HG03025 (cell line): ENCODE measurements at regions not wholly inside any gene's neighbourhood (a gene's known extent, or its start where the extent isn't known, plus 50 kb on each side); places are given as distances from the start of the nearest gene placed in this dataset.

Experiments
- ATAC-seq: cut with Tn5 transposase; IDR thresholded peaks from one replicate; pipeline ENCODE4 v1.9.1; 2021; ENCODE audit warnings: mild to moderate bottlenecking, moderate library complexity; ENCODE audit not compliant: unreplicated experiment, low FRiP score

- no peak for ATAC-seq
These were observed 1211.5 kb upstream of the CDH9 start for GRCh38 chr5:28249771-28250415.

DNA sequence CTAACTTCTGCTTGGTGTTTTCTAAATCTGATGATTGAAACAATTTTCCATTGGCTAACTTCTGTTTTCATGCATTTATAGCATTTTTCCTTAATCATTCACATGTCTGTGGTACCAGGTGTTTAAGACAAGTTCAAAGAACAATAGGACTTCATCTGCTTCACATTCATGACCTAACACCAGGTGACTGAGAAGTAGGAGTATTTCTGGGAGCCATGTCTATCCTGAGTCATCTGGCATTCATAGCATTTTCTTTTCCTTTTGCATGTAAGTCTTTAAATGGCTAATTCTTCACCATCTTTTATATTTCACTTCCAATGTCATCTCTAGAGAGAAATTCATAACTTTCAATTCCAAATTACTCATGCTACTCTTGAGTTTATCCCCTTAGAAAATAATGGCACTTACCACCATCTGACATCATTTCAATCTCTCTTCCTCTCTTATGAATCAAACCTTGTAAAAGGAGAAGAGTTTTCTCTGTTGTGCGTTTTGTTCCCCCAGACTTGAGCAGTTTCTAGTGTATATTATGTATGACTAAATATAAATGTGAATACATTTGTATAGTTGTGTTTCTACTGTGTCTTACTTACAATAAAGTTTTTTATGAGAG is 1196.1 kb upstream of the CDH9 start:
- ATAC-seq, result no peak

DNA sequence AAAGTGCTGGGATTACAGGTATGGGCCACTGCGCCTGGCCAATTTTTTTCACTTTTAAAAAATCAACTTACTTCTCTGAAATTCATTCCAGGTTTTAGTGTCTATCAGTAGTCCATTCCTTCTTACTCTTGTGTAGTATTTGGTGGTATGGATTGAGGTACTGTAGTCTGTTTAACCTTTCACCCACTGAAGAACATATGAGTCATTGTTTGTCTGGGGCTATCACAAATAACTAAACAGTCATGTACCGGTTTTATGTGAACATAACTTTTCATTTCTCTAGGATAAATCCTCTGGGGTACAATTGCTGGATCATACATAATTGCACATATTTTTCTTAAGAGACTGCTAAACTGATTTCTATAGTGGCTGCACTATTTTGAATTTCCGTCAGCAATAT is 1188.0 kb upstream of the CDH9 start:
- no peak for ATAC-seq

DNA sequence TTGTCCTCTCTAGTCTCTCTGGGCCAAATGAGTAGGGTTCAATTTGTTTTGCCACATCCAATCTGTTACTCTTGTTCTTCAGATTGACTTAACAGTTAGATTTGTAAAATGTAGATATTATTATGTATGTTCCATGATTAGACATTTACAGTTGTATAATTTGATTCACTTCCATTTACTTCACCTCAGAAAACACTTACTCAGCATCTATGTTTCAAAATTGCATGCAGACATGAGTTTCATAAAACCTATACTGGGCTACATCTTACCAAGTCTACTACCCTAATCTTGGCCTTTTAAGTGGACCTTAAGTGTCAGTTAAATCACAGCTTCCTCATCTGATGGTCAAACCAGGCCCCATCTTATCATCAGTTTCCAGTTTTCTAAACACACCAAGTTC is 1181.2 kb upstream of the CDH9 start:
- ATAC-seq, result no peak

DNA sequence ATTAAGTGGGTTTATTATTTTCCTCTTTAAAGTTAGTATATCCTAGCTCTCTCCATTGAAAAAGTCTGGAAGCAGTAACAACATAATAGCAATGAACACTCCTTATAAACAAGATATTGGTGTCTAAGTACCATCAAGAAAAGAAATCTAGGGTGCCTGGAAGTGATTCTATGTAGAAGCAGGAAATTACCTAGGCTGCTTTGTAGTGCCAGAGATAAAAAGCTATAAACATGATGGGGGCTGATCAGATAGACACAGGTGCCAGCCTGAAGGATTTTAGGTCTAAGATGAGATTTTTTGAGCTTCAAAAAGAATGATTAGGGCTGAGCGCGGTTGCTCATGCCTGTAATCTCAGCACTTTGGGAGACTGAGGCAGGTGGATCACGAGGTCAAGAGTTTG is 1179.3 kb upstream of the CDH9 start:
- no peak for ATAC-seq

DNA sequence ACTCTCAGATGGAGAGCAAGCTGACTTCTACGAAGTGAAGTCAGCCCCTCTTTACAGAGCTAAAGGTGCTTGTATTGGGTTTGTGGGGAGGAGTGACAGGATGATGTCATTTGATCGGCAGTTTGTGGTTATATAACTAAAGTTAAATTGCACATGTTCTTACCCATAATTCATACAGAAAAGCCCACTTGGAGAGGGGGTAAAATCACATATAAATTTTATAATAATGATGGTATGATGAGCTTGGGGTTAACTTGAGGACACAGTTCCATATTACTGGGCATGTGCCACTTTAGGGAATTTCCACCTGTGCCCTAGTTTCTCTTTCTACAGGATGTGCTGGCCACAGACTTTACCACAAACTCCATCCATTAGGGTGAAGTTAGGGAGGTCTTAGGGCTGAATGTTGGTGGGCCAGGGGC is 1178.6 kb upstream of the CDH9 start:
- no peak for ATAC-seq

- no peak for ATAC-seq
These were observed 1176.7 kb upstream of the CDH9 start for GRCh38 chr5:28215091-28215490.

DNA sequence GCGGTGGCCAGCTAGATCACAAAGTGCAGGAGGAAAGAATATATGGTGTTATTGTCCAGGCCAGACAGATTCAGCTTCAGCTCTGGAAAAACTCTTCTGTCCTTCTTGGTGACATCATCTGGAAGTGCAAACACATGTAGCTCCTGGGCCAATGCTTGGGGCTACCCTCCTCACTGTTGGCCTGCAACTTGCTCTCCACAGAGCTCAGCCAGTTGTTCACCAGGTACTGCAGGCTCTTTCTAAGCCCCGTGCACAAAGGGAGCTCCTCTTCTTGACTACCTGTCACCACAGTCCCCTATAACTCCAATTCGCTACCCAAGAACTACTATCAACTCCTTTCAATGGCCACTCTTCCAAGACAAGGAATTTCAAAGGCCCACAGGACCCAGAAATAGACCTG is 1175.9 kb upstream of the CDH9 start:
- no peak for ATAC-seq

DNA sequence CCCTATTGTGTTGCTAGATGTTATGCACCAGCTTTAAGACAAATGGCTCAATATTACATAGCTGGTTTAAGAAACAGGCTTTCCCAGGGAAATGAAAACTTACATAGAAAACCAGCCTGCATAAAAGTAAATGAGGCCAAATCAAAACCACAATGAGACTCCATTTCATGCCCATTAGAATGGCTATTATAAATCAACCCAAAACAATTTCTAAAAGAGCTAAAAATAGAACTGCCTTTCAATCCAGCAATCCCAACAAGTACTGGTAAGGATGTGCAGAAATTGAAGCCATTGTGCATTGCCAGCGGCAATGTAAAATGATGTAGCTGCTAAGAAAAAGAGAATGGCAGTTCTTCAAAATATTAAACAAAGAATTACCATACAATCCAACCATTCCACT is 1170.0 kb upstream of the CDH9 start:
- no peak for ATAC-seq

GRCh38 chr5:28190011-28190410 is 1151.6 kb upstream of the CDH9 start:
- no peak for ATAC-seq

DNA sequence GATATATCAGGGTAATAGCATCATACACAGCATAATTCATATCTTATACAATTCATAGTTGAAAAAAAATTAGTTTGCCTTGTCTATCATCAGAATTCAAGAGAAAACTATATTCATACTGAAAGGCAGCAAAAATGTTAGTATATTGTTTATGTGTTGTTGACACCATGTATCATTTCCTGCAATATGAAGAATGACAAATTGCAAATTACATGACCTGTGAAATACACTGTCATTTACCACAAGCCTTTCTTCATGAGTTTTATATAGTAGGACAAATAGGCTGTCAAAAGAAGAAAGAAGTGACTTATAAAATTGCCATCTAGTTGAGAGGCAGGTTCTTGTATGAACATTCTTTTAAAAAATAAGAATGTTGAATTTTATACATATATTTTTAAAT is 1136.3 kb upstream of the CDH9 start:
- ATAC-seq, result no peak

GRCh38 chr5:28165096-28165495 is 1126.7 kb upstream of the CDH9 start:
- ATAC-seq, result no peak

- ATAC-seq, result no peak
These were observed 1126.2 kb upstream of the CDH9 start for GRCh38 chr5:28164568-28164967.

DNA sequence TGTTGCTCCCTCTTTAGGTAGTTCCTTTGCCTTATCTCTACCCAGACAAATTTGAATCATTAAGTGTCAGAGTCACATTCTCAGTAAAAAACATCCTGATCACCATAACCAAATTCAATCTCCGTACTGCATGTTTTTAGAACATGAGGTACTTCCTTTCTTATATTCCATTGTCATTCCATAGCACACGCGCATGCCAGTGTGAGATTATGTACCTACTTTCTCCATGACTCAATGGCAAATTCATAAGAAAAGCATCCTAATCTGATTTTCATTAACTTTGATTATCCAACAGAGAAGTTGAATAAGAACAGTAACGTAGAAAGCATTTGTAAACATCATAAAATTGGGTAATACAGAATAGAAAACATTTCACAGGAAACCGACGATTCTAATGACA is 1118.6 kb upstream of the CDH9 start:
- ATAC-seq, result no peak

GRCh38 chr5:28143519-28143918 is 1105.1 kb upstream of the CDH9 start:
- no peak for ATAC-seq

- no peak for ATAC-seq
These were observed 1093.8 kb upstream of the CDH9 start for GRCh38 chr5:28132151-28132550.

- no peak for ATAC-seq
These were observed 1079.3 kb upstream of the CDH9 start for GRCh38 chr5:28117691-28118090.

GRCh38 chr5:28117273-28117672 is 1078.9 kb upstream of the CDH9 start:
- ATAC-seq, result no peak

DNA sequence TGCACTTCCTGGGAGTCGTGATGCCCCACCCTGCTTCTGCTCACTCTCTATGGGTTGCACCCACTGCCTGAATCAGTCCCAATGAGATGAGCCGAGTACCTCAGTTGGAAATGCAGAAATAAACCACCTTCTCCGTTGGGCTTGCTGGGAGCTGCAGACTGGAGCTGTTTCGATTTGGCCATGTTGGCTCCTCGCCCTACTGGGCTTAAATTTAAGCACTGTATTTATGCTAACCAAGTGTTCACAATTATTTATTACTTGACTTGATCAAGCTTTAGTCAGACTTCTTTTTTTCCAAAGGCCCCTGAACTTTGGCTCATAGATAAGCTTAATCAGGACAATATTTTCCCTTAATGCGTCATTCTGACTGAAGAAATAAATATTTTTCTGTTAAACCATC is 1072.4 kb upstream of the CDH9 start:
- no peak for ATAC-seq

- no peak for ATAC-seq
These were observed 1065.7 kb upstream of the CDH9 start for GRCh38 chr5:28104080-28104479.

DNA sequence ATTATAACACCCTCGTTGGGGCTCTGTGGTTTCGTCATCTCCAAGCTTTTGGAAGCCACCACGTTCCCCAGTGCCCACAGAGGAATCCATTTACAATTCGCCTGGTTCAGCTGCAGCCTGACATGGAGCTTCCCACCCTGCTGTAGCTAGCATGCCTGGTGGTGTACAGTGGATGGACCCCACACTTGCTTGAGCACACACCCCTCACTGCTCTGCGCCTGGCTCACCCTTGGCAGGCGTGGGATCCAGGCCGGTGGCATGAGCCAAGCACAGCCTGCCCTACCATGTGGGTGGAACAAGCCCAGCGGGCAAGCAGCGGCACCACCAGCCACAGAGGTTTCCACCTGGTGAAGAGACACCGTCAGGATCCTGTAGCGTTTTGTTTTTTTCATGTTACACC is 1045.7 kb upstream of the CDH9 start:
- ATAC-seq, result no peak

- ATAC-seq, result no peak
These were observed 1044.2 kb upstream of the CDH9 start for GRCh38 chr5:28082610-28083009.
